Pons (tissue), 1 donor: ENCODE measurements at regions not wholly inside any gene's neighbourhood (a gene's known extent, or its start where the extent isn't known, plus 50 kb on each side); places are given as distances from the start of the nearest gene placed in this dataset.
"Not testable (repeated sequence)": the region's sequence is repeated elsewhere in the genome, so short reads cannot be mapped to it uniquely, and the experiment has no call there.

Experiments used
- DNase-seq: peaks from one replicate; pipeline ENCODE4 v3.0.0-alpha.2; 2016; ENCODE audit warnings: low spot score

DNA sequence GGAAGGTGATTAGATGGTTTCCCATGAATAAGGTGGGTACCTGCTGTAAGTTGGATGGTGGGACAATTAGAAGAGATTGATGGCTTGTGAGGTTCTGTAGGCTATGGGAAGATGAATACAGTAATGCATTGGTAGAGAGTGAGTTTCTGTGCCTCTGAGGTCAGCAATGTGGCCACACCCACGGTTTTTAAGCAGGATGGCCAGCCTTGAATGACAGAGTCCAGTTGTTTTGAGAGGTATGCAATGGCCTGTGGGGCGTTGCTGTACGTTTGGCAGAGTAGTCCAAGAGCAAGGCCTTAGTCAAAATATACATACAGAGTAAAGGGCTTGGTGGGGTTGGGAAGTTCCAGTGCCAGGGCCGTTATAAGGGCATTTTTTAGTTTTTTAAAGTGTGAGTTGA, 235.6 kb upstream of the C9orf72 start:
- no peak for DNase-seq

DNA sequence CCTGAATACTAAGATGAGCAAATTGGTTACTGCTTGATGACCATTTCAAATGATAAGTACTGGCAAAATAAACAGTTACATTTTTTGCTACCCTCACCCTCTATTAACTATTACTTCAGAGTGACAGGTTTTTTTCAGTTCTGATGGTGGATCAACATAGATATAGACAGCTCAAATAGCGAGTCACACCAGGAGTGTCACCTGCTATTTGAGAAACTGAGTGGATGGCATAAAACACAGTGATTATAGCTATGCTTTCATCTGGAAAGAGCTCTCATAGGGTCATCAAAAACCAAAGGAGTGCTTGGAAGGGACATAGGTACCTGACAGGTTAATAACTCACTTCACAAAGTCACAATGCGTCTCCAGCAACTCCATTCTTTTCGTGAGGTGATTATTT, 244.5 kb upstream of the C9orf72 start:
- no peak for DNase-seq

DNA sequence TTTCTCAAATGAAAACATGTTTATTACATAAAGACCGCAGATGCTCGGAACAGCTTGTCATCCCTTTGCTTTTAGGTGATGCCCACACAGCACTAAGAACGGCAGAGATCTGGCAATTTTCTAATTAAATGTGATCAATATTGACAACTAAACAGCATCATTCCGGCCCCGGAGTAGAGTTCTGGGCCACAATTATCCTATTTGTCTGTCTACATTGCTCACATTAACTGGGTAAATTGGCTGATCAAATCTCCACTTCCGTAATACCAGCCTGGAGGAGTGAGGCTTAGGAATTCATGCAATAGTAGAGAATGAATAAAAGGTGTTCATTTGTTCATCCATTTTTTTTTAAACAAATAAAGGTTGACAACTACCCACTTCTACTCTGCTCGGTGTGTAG, 245.1 kb upstream of the C9orf72 start:
- DNase-seq: no peak

DNA sequence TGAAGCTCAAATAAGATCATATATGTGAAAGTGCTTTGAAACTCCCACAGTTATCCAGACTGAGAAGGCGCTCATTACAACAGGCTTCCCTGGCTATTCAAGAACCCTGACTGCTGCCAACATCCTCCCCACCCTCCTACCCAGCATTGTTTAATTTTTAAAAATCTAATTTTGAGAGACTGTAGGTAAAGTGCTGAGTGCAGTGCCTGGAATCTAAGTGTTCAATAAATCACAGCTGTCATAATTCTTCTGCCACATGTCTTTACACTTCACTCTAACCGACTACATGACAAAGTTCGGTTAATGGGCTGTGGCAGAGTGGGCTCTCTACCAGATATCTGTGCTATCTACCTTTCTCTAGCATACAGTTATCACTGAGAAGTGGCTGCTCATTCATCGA, 255.6 kb upstream of the C9orf72 start:
- DNase-seq: no peak

DNA sequence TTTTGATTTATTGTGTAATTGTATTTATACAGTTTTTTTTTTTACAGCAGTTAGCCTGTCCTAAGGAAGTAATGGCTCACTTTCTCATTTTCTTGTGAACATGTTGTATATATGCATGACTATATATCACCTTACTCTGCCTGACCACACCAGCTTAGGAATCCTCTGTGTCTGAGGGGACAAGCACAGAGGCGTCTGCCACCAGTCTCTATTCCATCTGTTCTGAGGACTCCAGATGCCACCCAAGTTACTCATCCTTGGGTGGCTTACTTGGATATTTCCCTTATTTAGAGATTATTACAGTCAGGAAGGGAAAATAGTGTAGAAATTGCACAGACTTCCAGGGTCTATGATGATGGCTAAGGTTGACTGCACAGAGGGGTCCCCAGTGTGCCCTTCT, 256.3 kb upstream of the C9orf72 start:
- no peak for DNase-seq

DNA sequence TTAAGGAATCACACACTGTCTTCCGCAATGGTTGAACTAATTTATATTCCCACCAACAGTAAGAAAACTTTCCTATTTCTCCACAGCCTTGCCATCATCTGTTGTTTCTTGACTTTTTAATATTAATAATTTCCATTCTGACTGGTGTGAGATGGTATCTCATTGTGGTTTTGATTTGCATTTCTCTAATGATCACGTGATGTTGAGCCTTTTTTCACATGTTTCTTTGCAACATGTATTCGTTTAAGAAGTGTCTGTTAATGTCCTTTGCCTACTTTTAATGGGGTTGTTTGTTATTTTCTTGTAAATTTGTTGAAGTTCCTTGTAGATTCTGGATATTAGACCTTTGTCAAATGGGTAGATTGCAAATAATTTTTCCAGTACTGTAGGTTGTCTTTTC, 258.8 kb upstream of the C9orf72 start:
- DNase-seq: not testable (repeated sequence)

DNA sequence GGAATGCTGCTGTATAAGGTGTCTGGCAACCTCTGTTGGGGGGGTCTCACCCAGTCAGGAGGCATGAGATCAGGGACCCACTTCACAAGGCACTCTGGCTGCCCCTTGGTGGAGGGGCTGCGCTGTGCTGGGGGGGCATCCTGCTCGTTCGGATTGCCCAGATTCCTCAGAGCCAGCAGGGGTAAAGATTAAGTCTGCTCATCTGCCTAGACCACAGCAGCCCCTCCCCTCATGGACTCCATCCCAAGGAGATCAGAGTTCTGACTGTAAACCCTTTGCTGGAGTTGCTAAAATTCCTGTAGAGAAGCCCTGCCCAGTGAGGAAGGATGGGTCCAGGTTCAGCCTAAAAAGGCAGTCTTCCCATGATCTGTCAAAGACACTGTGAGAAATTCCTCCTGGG, 262.0 kb upstream of the C9orf72 start:
- DNase-seq: no peak

DNA sequence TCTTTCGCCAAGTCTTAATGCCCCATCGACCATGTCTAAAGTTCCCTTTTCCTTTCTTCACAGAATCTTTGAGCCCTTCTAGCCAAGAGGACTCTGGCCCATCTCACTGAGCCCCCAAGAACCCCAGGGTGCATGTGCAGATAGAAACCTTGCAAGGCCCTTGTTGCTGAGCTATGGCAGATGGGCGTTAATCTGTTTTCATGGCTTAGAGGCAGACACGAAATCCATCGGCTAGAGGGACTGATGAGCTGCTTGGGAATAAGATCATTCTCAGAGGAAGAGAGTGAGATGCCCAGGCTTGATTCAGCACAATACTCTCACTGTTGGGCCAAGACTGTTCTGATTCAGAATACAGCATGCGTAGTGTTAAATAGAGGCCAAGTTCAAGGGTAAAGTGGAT, 262.5 kb upstream of the C9orf72 start:
- no peak for DNase-seq

DNA sequence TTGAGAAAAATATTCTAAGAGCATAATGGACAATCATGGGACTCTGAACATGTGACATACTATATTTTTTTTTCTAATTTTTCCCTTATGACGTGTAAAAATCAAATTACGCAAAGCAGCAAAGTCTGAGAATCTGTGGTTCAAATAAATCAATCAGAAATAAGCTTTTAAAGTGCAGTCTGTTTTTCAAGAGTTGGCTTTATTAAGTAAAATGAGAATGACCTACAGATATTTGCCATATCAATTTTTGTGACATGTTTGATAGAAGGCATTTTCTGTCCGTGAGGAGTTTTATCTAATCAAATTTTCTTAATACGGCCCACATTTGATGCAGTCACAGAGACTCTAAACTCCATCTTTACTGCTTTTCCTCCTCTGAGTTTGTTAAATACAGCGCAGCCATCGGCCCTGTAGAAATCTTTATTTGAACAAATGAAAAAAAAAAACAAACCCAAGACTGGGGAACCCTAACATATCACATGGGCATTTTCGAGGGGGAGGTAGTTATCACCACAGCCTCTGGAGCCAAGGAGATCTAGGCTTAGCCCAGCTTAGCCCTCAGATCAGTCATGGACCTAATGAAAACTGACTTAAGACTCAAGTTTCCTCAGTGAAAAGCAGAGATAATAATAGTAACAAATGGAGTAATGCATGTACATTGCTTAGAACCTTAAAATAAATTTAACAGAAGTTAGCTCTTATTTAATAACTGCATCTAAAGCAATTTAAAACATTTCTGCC, 263.6 kb upstream of the C9orf72 start:
- no peak for DNase-seq

DNA sequence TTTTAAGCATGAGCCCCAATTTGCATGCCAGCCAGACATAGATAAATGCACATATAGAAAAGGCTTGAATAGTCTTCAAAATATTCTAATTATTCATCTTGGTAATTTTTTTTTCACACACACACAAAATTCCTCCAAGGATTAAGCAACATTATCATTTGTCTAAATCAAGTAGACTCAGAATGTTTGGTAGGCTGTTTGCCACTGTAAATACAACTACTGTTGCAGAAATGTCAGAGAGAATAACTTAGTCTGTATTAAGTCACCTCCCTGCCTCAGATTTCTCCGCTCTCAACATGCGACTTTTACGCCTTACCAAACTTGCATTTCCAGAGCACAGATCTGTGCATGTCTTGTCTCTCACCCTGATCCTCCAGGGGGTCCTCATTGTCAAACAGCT, 265.6 kb upstream of the C9orf72 start:
- no peak for DNase-seq

DNA sequence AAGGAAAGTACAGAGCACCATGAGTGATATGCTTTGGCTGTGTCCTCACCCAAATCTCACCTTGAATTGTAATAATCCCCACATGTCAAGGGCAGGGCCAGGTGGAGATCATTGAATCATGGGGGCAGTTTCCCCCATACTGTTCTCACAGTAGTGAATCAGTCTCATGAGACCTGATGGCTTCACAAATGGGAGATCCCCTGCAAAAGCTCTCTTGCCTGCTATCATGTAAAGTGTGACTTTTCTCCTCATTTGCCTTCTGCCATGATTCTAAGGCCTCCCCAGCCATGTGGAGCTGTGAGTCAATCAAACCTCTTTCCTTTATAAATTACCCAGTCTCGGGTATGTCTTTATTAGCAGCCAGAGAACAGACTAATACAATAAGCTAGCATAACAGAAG, 266.5 kb upstream of the C9orf72 start:
- not testable (repeated sequence) for DNase-seq

DNA sequence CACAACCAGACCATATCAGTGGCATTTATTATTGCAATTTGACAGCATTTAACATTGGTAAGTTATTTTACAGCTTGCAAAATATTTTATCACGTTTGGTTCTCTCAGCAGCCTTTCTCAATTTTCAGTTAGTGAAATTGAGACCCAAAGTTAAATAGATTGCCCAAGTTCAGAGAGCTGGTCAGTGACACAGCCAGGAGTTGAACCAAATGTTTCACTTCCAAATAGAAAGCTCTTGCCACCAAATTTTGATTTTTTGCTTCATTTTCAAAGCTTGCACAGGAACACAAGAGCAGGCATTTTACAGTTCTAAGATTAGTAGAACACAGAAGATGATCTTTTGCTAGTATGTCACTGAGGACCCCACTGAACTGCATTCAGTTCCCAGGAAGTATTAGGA, 271.5 kb upstream of the C9orf72 start:
- no peak for DNase-seq

DNA sequence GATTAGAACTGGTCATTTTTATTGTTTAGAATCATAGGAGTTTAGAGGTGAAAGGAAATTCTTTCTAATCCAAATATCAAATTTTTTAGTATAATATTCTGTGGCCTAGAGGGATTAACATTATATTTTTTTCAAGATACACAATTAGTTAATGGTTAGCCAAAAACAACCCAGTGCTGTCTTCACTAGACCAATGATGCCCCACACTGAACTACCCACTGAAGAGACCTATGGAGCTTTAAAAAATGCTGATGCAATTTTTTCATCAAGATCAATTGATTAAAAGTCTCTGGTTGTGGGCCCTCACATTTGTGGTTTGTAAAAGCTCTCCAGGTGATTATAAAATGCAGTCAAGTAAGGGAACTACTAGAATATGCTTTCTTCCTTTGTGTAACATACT, 274.1 kb upstream of the C9orf72 start:
- no peak for DNase-seq

DNA sequence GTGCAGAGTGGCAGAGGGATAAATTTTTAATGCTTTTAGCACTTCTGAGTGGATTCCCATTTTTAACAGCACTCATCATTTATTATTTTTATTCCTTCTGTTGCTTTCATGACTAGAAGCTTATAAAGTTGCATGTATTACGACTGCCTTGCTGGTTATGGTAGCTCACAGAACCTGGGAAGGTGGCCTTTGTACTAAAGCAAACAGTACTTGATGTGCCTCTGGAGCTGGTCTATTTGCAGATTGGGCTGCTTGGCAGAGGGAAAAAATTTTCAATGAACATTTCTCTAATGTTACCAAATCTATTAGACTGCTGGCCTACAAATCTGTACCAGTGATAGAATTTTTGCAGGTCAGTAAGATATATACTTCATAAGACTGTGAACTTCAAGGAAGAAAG, 274.5 kb upstream of the C9orf72 start:
- DNase-seq: no peak

DNA sequence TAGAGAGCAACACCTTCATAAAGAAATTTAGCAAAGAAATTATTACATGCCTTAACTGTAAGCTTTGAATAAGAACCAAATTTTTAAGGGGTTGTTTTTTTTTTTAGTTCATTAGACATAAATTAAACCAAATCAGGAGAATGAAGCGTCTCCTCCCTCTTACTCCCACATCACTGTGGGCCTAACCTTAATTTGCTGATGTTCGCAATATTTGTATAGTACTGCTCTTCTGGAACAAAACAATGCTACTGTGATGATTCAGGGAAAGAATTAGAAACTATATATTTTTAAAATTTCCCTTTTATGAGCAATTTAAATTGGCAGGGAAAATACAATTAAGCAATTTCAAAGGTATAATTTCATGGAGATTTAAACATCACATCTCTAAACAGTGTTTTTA, 275.0 kb upstream of the C9orf72 start:
- no peak for DNase-seq

DNA sequence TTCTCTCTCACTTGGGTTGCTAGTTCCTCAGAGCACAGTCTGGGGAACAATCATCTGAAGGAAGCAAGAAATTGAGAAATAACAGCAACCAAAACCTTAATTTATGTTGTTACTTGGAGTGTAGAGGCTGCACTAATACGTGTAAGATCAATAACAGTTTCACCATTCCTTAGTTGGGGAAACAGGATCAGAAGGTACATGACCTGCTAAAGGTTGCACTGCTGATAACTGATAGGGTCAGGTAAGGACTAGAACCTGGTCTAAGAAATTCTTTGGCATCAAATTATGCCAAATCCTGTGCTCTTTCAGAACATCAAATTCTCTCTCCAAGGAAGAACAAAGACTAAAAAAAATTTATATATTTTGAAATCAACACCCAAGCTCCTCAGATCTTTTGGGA, 278.6 kb upstream of the C9orf72 start:
- no peak for DNase-seq

DNA sequence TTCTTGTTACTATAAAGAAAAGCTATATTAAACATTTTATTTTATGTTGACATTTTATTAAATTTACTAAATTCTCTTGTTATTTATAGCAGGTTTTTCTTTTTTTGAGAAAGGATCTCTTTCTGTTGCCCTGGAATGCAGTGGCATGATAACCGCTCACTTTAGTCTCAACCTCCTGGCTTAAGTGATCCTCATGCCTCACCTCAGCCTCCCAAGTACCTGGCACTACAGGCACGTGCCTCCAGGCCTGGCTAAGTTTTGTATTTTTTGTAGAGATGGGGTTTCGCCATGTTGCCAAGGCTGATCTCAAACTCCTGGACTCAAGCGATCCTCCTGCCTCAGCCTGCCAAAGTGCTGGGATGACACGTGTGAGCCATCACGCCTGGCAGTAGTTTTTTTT, 280.2 kb upstream of the C9orf72 start:
- no peak for DNase-seq

DNA sequence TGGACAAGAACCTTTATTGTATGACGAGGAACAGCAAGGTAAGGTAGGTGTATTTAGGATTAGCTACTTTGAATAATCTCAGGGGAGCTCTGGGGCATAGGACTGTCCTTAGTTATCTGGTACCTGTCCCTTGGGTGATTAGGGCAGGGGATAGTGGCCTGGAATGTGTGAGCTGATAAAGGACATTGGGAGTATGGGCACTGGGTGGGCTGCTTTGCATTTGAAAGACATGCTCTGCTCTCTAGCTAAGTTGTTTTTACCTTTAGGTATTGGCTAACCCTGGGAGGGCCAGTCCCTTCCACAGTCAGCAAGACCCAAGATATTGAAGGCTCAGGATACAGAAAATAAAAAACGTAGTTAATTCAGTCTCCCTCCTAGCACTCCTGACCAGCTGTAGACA, 282.8 kb upstream of the C9orf72 start:
- DNase-seq: no peak

DNA sequence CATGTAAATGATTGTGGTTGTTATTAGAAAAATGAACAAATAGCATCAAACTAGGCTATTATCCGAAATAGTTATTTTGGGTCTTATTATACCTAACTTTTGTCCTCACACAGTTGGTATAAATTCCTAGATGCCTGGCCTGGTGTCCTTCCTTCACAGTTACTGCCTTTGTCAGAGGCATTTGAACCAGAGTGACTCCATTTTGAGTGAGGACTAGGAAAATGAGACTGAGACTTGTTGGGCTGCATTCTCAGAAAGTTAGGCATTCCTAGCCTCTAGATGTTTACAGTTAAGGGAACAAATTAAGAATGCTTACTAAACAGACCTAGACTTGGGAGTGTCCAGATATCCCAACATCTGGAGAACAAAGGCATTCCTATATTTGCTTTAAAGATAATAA, 283.5 kb upstream of the C9orf72 start:
- DNase-seq: no peak

DNA sequence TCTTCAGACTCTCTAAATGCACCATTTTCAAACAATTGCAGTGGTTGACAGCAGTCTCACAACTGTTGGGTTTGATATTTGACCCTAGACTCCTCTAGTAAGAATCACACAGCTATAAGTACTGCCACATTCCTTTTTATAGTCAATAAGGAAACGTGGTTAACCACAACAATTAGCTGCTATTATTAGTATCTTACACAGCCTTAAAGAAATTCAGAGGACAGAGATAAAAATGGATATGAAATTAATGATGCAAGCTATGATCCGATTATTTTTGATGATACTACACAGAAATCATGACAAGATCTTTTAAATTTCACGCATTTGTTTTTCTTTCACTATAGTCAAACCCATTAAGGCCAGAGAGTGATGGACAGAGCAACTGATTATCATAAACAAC, 288.6 kb upstream of the C9orf72 start:
- DNase-seq: no peak

DNA sequence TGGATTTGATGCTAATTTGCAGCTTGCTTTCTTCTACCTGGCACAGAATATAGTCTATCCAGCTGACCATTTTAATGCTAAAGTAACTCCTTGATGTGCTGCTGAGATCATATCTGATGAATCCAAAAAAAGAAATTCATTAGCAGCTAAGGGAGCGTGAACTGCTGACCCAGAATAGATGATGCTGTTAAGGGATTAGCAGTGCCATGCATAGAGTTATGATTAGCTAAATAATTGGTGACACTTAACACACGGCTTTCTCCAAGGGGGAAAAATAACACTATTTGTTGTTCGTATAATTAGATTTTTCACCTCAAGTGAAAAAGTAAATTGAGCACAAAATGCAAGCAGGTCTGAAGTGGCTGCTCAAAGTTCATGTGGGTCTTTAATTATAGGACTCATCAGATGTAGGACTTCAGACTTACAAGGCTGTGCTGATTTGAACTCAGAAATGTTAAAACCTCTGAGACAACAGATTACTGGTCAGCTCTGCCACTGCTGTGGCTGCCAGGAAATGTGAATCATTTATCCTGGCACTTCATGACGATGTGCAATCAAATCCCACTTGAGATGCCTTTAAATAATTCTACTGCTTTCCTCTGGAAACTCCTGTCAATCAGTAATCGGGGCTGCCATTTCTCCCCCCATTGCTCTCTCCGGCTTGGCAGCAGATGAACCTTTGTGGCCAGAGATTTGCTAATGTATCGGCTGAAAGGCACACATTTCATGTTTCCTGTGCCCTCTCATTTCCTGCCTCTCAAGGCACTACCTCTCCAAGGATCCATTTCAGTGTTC, 291.6 kb upstream of the C9orf72 start:
- DNase-seq: no peak

DNA sequence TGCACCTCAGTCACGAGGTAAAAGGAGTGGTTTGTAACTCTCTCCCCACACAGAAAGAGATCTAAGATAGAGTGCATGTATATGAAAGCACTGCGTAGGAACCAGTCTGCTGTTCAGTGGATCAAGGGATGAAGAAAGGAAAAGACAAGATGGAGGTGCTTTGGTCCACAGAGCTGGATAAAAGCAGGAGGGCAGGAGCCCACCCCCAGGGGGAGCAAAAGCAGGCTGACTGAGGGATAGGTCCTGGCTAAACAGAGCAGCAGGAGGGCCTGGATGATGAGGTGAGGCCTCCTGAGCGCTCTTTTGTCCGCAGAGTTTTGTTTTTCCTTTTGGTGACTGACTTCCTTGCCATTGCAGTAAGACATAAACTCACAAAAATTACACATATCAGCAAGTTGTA, 293.5 kb upstream of the C9orf72 start:
- DNase-seq: no peak

DNA sequence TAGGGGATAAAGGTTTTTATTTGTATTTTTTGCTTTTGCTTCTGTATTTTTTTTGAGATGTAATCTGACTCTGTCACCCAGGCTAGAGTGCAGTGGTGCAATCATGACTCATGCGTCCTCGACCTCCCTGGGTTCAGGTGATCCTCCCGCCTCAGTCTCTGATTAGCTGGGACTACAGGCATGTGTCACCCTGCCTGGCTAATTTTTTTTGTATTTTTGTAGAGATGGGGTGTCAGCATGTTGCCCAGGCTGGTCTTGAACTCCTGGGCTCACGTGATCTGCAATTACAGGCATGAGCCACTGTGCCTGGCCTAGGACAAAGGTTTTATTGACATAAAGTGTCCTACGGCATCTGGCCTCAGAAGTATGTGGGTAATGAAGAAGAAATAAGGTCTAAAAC, 297.1 kb upstream of the C9orf72 start:
- DNase-seq: no peak

DNA sequence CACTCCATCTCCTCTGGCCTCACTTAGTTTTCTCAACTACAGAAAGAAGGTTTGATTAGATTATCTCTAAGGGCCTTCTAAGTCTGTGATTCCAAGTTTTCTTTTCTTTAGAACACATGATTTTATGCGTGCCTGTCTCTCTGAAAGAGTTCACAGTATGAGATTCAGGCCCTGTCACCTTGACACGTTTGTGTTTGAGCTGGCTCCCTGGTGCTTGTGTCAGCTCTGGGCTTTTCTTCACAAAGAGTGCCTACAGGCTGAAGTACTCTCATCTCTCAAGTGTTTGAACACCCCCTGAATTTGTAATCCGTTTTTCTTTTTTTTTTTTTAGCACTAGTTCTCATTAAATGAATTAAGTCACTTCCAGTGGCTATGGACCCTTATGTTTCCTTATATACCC, 306.9 kb upstream of the C9orf72 start:
- DNase-seq: no peak
